Astrocyte (in vitro differentiated cells and primary cell): ENCODE measurements at regions not wholly inside any gene's neighbourhood (a gene's known extent, or its start where the extent isn't known, plus 50 kb on each side); places are given as distances from the start of the nearest gene placed in this dataset.

Source experiments
- DNase-seq: peaks from one replicate; pipeline ENCODE4 v3.0.0-alpha.2; 2010; ENCODE audit warnings: low read depth
- FAIRE-seq: peaks from 2 replicates; lab custom pipeline; 2011; peaks lifted over from hg19 to GRCh38; lab: Jason Lieb, UNC
- H2AFZ ChIP-seq: 2 replicates; pipeline ENCODE4 v1.6.0; 2012; ENCODE audit warnings: low read depth, low read length, inconsistent platforms
- H3K27ac ChIP-seq: 2 replicates; pipeline ENCODE4 v1.5.1; 2011; ENCODE audit warnings: low read depth, low read length, inconsistent platforms
- H3K27me3 ChIP-seq: 2 replicates; pipeline ENCODE4 v1.6.0; 2011; ENCODE audit warnings: low read length, inconsistent platforms; ENCODE audit not compliant: insufficient read depth
- H3K36me3 ChIP-seq: 2 replicates; pipeline ENCODE4 v1.5.1; 2011; ENCODE audit warnings: low read length, inconsistent platforms; ENCODE audit not compliant: insufficient read depth
- H3K4me1 ChIP-seq: 2 replicates; pipeline ENCODE4 v1.5.1; 2011; ENCODE audit warnings: low read length, inconsistent platforms; ENCODE audit not compliant: insufficient read depth
- H3K4me2 ChIP-seq: 2 replicates; pipeline ENCODE4 v1.6.0; 2012; ENCODE audit warnings: low read length, inconsistent platforms
- H3K4me3 ChIP-seq: 2 replicates; pipeline ENCODE4 v1.5.1; 2011; ENCODE audit warnings: low read depth, mild to moderate bottlenecking, low read length, inconsistent platforms; ENCODE audit not compliant: insufficient read depth
- H3K79me2 ChIP-seq: 2 replicates; pipeline ENCODE4 v1.6.0; 2012; ENCODE audit warnings: mild to moderate bottlenecking, low read length, inconsistent platforms; ENCODE audit not compliant: insufficient read depth
- H3K9ac ChIP-seq: 2 replicates; pipeline ENCODE4 v1.6.0; 2012; ENCODE audit warnings: mild to moderate bottlenecking, low read length, inconsistent platforms
- H3K9me3 ChIP-seq: 2 replicates; pipeline ENCODE4 v1.5.1; 2012; ENCODE audit warnings: low read depth, mild to moderate bottlenecking, low read length, inconsistent platforms; ENCODE audit not compliant: insufficient read depth
- H4K20me1 ChIP-seq: 2 replicates; pipeline ENCODE4 v1.6.0; 2012; ENCODE audit warnings: low read length, inconsistent platforms; ENCODE audit not compliant: insufficient read depth
- H3K27ac Mint-ChIP-seq: one replicate; pipeline ENCODE4 v1.8.0; 2021; ENCODE audit warnings: mild to moderate bottlenecking, mixed read lengths; ENCODE audit not compliant: unreplicated experiment
- H3K27me3 Mint-ChIP-seq: one replicate; pipeline ENCODE4 v1.8.0; 2021; ENCODE audit warnings: low read depth, mixed read lengths; ENCODE audit not compliant: unreplicated experiment
- H3K36me3 Mint-ChIP-seq: one replicate; pipeline ENCODE4 v1.8.0; 2021; ENCODE audit warnings: low read depth, mixed read lengths; ENCODE audit not compliant: unreplicated experiment
- H3K4me1 Mint-ChIP-seq: one replicate; pipeline ENCODE4 v1.8.0; 2021; ENCODE audit warnings: low read depth, mixed read lengths; ENCODE audit not compliant: unreplicated experiment
- H3K4me3 Mint-ChIP-seq: one replicate; pipeline ENCODE4 v1.8.0; 2021; ENCODE audit warnings: mild to moderate bottlenecking, moderate library complexity, mixed read lengths; ENCODE audit not compliant: unreplicated experiment
- H3K9me3 Mint-ChIP-seq: one replicate; pipeline ENCODE4 v1.8.0; 2021; ENCODE audit warnings: mild to moderate bottlenecking, mixed read lengths; ENCODE audit not compliant: unreplicated experiment
- CTCF ChIP-seq: IDR thresholded peaks from 2 replicates; pipeline ENCODE4 v1.5.1; 2011; ENCODE audit warnings: low read depth, mild to moderate bottlenecking, inconsistent platforms, low read length, moderate library complexity; ENCODE audit not compliant: insufficient read depth
- EZH2 ChIP-seq: IDR thresholded peaks from 2 replicates; pipeline ENCODE4 v1.6.1; 2012; ENCODE audit warnings: mild to moderate bottlenecking, low read length, inconsistent platforms; ENCODE audit not compliant: insufficient read depth

- Histone ChIP-seq H2AFZ (no peak overlapping the region), H3K9me3 (no peaks in the 10 kb centered on the region), H4K20me1 (no peaks in the 10 kb centered on the region), H3K36me3 (no peaks in the 10 kb centered on the region), H3K27ac (no peak overlapping the region), H3K4me2 (no peak overlapping the region), H3K4me1 (no peaks in the 10 kb centered on the region), H3K4me3 (no peak overlapping the region), H3K79me2 (no peaks in the 10 kb centered on the region), H3K27me3 (peaks cover 54% of the 10 kb centered on the region), H3K9ac (no peak overlapping the region)
- TF ChIP-seq CTCF (no peak), EZH2 (no peak)
- no peaks in the 10 kb centered on the region for H3K27me3 Mint-ChIP-seq
- no peak overlapping the region for H3K27ac Mint-ChIP-seq
- H3K9me3 Mint-ChIP-seq, result no peaks in the 10 kb centered on the region
- no peak overlapping the region for H3K4me3 Mint-ChIP-seq
- H3K4me1 Mint-ChIP-seq, result peaks cover 6% of the 10 kb centered on the region
- FAIRE-seq, result no peak
- DNase-seq, result no peak
- peaks cover 3% of the 10 kb centered on the region for H3K36me3 Mint-ChIP-seq
Observed at GRCh38 chr9:95808011-95808410, 67.5 kb upstream of the ERCC6L2 start.

GRCh38 chr9:95807326-95807947 is 68.1 kb upstream of the ERCC6L2 start:
- no peaks in the 10 kb centered on the region for H3K36me3 ChIP-seq
- H4K20me1 ChIP-seq, result no peaks in the 10 kb centered on the region
- no peak overlapping the region for H2AFZ ChIP-seq
- H3K79me2 ChIP-seq, result no peaks in the 10 kb centered on the region
- H3K27me3 ChIP-seq, result peaks cover 56% of the 10 kb centered on the region
- no peaks in the 10 kb centered on the region for H3K4me1 ChIP-seq
- FAIRE-seq (no peak), DNase-seq (no peak)
- no peak overlapping the region for H3K27ac Mint-ChIP-seq
- no peak overlapping the region for H3K4me3 ChIP-seq
- H3K4me1 Mint-ChIP-seq, result peaks cover 6% of the 10 kb centered on the region
- no peaks in the 10 kb centered on the region for H3K9me3 Mint-ChIP-seq
- no peak overlapping the region for H3K4me2 ChIP-seq
- H3K4me3 Mint-ChIP-seq, result no peak overlapping the region
- H3K27me3 Mint-ChIP-seq, result no peaks in the 10 kb centered on the region
- no peak overlapping the region for H3K27ac ChIP-seq
- H3K9ac ChIP-seq, result no peak overlapping the region
- no peaks in the 10 kb centered on the region for H3K9me3 ChIP-seq
- no peak for TF ChIP-seq EZH2
- TF ChIP-seq CTCF, result no peak
- H3K36me3 Mint-ChIP-seq, result peaks cover 3% of the 10 kb centered on the region

GRCh38 chr9:95803197-95803596 is 72.3 kb upstream of the ERCC6L2 start:
- no peak overlapping the region for H3K4me3 Mint-ChIP-seq
- no peaks in the 10 kb centered on the region for H3K4me1 ChIP-seq
- H3K9ac ChIP-seq, result no peak overlapping the region
- H3K27ac Mint-ChIP-seq, result no peak overlapping the region
- no peak for FAIRE-seq
- H3K27me3 Mint-ChIP-seq, result no peaks in the 10 kb centered on the region
- H3K36me3 ChIP-seq, result no peaks in the 10 kb centered on the region
- no peaks in the 10 kb centered on the region for H3K9me3 Mint-ChIP-seq
- TF ChIP-seq CTCF (no peak), EZH2 (no peak)
- H3K27me3 ChIP-seq, result peaks cover 46% of the 10 kb centered on the region
- peaks cover under 1% of the 10 kb centered on the region for H3K36me3 Mint-ChIP-seq
- no peaks in the 10 kb centered on the region for H3K9me3 ChIP-seq
- H2AFZ ChIP-seq, result no peak overlapping the region
- no peak for DNase-seq
- no peak overlapping the region for H3K27ac ChIP-seq
- H3K4me1 Mint-ChIP-seq, result peaks cover 3% of the 10 kb centered on the region
- H3K4me3 ChIP-seq, result no peak overlapping the region
- H3K79me2 ChIP-seq, result no peaks in the 10 kb centered on the region
- no peaks in the 10 kb centered on the region for H4K20me1 ChIP-seq
- H3K4me2 ChIP-seq, result no peak overlapping the region
